GM19467 (cell line): ENCODE measurements at regions not wholly inside any gene's neighbourhood (a gene's known extent, or its start where the extent isn't known, plus 50 kb on each side); places are given as distances from the start of the nearest gene placed in this dataset.
"Not testable (repeated sequence)": the region's sequence is repeated elsewhere in the genome, so short reads cannot be mapped to it uniquely, and the experiment has no call there.

ENCODE experiments used
- ATAC-seq: cut with Tn5 transposase; IDR thresholded peaks from one replicate; pipeline ENCODE4 v1.9.1; 2021; ENCODE audit warnings: mild to moderate bottlenecking, moderate library complexity; ENCODE audit not compliant: unreplicated experiment

DNA sequence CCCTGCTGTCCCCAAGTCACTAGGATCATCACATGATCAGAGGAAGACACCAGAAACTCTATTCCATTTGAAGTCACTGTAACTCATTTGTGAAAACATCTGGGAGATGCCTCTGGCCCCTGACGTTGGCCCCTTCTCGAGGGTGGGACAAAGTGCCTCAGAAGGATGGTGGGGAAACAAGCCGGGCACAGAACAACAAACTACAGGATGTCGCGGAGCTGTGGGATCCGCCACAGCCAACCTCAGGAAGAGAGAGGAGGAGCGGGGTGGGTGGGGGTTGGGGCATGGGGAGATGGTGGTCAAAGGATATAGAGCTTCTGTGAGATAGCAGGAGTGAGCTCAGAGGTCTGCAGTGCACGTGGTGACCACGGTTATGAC lies 265.6 kb upstream of the TCERG1L start:
- no peak for ATAC-seq

DNA sequence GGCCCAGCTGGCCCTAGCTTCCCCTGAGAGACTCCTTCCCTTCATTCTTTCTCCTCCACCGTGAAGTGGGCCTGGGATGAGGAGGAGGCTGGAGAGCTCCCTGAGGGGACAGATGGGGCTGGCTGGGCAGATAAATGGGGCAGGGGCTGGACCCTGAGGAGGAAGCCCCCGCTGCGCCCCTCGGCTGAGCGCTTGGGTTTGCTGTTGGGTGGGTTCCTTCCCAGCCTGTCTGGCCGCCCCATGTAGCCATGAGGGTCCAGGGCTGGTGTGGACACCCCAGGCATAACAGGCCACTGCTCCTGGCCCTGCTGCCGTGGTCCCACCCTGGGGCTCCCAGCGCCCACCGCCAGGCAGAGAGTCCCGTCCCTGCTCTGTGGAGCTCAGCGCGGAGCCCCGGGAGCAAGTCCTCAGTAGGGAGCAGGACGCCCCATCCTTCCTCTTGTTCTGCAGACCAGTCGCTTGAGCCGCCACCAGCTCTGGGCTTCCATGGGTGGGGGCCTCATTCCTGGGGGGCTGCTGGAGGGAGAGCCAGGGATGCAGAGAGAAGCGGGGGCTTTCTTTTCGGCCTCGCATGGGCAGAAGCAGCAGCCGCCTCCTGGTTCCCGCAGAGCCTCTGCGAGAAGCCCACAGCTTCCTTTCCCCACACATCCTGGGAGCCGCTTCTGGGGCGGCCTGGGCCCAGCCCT lies 266.4 kb upstream of the TCERG1L start:
- ATAC-seq, result no peak

DNA sequence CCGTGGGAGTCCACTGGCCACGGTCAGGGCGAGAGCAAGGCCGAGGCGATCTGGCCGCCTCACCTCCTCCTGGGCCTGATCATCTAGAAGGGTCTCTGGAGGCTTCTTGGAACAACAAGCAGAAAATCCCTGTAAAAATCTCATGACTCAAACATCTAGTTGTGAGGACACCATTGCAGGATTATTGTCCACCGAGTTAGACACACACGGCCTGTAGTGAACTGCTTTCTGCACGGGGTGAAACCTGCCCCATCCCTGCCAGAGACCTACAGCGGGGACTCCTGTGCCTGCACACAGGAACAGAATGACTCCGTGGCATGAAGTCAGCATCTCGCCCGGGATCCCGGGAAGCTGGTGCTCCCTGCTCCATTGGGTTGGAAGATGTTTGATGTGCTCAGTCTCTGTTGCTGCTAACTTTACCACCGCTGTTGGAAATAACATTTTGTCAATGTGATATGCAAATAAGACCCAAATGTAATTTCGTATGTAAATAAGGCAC lies 267.0 kb upstream of the TCERG1L start:
- ATAC-seq, result no peak

DNA sequence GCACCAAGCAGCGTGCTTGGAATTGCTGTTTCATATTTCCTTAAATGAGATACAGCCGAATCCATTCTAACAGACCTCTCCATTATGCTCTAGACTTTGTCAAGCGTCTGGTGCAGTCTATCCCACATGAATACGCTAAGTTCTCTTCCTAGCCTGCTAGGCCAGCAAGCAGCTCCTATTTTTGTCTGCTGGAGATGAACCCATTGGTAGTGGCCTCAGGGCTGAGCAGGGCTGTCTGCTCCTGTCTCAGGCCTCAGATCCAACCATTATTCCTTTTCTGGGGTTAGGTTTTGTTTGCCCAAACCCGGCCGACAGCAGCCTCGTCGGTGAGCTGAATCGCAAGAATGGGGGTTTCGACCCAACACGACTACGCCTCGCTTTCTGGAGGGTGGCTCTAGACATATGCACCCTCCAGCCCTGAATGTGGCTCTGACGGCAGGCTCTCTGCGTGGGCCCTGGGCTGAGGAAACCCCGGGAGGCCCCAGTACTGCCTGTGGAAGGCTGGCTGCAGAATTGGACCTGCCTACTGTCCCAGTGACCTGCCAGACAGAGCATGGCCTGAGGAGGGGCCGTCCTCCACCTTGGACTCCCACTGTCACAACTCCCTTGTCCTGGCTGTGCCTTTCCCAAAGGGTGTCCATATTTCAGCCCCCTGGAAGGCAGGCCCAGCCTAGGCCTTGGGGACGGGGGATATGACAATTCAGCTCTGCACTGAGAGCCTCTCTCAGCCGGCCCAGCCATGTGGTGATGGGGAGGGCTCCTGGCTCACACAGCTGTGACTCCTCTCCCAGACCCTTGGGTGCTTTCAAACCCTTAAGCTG lies 267.9 kb upstream of the TCERG1L start:
- ATAC-seq, result no peak

DNA sequence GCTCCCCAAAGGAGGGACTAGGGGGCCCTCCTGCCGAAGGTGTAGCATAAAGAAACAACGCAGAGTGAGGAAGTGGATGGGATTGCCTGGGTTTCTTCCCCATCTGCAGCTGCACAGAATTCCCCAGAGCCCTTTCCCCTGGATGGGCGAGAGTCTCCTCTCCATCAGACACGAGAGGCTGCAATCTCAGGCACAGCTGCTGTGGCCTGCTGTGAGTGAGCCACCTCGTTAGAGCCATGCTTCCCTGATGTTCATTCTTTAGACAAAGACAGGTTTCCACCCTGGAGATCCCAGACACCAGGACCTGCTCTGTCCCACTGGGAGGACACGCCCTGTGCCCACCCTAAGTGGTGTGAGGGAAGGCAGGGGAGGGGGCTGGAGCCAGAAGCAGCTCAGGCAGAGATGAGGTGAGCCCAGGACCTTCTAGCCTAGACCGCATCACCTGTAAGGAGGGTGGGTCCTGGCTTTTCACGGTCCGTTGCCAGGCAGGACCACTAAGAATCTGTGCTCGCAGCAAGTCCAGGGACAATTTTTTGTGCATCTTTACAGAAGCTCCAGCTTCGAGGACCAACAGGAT lies 268.6 kb upstream of the TCERG1L start:
- ATAC-seq, result no peak

DNA sequence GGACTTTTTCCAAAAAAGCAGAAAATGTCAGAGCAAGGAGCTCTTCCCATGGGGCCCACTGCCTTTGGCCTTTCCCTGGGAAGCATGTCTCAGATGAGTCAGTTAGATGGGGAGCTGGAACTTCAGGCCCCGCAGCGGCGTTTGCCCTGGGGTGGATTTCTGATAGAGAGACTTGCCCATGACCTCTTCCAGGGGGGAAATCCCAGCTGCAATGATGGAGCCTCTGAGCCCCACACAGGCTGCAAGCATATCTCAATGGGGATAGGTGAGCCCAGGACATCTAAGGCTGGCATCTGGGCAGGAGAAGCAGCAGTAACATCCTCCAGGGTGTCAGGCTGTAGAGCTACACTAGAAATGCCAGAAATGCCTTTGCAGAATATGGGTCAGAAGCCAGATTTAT lies 269.2 kb upstream of the TCERG1L start:
- ATAC-seq, result no peak

DNA sequence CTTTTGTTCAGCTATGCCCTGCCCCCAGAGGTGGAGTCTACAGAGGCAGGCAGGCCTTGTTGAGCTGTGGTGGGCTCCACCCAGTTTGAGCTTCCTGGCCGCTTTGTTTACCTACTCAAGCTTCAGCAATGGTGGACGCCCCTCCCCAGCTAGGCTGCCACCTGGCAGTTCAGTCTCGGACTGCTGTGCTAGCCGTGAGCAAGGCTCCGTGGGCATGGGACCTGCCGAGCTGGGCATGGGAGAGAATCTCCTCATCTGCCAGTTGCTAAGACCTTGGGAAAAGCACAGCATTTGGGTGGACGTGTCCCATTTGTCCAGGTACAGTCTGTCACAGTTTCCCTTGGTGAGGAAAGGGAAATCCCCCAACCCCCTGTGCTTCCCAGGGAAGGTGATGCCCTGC lies 270.0 kb upstream of the TCERG1L start:
- ATAC-seq, result not testable (repeated sequence)

DNA sequence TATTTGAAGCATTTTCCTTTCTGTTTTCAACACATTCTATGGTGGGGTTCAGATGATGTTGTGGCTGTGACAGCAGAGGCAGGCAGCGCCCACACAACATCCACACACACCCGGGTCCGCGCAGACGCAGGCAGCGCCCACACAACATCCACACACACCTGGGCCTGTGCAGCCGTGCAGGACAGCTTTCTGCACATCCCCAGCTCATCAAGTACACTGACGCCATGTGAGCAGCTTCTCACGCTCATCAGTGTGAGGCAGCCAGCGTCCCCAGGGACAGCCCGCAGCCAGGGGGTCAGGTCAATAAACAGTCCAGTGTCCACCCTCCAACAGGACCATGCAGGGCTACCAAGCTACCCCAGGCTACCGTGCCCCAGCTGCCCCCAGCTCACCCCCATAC lies 272.8 kb upstream of the TCERG1L start:
- no peak for ATAC-seq

DNA sequence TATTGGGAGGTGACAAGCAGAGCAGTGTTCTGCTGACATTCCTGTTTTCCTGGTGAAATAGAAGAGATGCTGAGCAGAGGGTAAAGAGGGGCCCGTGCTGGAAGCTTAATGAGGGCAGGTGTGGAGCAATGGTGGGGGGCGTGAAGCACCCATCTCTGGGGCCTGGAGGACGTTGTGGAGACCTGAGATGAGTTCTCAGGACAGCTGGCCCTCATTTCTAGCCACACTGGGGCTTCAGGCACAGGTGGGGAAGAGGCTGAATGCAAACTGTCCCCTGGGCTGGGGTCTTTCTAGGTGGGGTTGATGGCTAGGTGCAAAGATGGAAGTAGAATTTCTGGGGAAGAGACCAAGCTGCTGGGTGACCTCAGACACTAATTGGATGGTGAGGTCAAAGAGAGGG lies 274.2 kb upstream of the TCERG1L start:
- no peak for ATAC-seq

DNA sequence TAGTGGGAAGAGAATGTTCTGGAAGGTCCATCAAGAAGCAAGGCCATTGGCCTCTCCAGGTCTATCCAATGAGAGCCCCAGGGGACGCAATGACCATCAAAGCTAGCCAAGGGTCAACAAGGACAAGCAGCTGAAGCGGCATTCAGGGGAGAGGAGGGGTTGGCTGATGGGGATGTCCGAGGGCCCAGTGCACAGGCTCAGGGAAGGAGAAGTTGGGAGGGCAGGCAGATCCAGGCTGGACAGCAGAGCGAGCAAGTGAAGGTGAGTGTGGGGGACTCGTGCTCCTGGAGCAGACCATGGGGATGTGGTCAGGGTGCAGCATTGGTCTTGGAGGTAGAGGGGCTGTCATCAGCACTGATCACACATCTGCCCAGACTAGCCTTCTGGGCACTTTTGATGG lies 275.4 kb upstream of the TCERG1L start:
- ATAC-seq, result no peak

DNA sequence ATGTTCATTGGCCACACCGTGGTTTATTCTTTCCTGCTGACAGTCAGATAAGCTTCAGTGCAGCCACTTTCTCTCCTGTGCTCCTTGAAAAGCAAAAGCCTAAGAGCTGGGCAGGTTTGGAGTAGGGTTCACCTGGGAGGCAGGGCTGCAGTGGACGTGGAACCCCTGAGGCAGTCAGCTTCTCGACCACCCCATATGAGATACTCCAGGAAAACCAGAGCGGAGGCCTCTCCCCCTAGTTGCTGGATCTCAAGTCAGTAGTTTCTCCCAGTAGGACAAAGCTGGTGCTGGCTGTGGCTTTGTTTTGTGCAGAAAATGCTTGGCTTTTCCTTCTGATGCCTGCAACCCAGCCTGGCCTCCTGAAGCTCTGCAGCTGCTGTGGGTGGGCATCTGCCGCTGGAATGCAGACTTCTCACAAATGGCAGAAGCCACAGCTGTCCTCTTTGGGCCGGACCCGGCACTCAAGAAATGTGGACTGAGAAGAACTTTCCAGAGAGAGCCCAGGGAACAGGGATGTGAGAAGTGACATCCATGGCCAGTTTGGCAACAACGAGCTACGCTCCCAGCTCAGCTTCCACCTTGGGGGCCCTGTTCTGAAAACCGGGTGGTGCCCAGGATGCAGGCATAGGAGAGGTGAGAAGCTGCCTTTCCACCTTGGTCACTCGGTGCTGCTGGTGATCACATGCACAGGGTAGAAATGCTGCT lies 276.6 kb upstream of the TCERG1L start:
- ATAC-seq, result no peak

DNA sequence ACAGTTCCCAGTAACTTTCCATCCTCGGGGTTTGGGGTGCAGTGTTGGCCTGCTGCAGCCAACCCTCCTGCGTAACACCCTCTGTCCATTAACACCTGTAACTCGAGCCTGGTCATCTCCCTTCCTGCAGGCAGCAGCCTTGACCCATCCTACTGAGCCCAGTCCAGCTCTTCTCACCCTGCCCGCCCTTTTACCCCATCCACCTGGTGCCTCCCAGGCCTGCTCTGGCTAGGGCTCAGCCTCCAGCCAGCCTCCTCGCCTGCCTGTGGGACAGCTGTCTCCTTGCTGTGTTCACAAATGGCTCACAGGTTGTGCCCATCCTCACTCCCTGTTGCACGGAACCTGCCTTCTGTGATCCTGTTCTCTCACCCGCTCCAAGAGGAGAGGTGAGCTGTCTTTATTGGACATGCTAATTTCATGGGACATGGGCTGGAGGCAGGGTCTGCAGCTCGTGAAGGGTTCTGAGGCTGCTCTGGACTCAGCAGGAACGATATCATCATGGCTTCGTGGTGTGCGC lies 277.2 kb upstream of the TCERG1L start:
- ATAC-seq, result no peak

DNA sequence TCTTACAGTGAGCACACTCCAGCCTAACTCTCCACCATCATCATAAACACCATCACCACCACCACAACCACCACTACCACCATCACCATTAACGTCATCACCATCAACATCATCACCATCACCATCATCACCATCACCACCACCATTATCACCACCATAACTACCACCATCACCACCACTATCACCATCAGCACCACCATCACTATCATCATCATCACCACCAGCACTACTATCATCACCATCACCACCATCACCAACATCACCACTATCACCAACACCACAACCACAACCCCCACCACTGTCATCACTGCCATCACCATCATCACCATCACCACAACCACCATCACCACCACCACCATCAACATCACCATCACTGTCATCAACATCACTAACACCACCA lies 279.0 kb upstream of the TCERG1L start:
- ATAC-seq, result no peak

DNA sequence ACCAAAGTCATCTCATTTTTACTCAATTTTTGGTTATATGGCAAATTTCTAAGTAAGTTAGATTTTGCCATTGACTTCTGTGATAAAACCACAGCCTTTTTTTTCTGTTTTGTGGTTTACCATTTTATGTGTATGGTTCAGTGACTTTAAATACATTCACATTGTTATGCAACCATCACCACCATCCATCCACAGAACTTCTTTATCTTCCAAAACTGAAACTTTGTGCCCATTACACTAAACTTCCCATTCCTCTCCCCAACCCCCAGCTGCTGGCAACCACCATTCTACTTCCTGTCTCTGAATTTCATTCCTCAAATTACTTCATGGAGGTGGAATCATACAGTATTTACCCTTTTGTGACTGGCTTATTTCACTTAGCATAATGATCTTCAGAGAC lies 280.4 kb upstream of the TCERG1L start:
- no peak for ATAC-seq

DNA sequence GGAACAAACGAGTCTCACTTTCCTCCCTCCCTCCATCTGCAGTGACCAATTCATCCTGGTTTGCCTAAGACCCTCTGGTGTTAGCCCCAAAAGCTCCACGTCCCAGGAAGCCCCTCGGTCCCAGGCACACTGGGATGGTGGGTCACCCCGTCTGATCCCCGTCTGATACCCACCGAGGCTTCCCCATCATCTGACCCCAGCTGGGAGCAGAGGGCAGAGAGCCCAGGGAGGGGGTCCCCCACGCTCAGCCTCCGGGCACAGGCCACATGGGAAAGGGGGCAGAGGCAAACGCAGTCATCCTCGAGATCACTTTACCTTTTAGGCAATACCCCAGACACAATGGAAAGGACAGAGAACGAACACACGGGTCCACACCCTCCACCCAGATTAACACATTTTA lies 291.6 kb upstream of the PPP2R2D start:
- ATAC-seq, result no peak

DNA sequence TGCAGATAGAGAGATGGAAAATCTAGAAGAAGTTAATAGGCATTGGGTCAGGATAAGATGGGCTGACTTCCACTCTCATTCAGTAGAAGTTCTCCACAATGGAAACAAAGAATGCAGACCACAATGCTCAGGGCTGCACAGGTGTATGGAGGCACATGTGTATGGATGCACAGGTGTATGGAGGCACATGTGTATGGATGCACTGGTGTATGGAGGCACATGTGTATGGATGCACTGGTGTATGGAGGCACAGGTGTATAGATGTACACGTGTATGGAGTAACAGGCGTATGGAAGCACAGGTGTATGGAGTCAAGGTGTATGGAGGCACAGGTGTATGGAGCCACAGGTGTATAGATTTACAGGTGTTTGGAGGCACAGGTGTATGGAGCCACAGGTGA lies 285.7 kb upstream of the PPP2R2D start:
- no peak for ATAC-seq

DNA sequence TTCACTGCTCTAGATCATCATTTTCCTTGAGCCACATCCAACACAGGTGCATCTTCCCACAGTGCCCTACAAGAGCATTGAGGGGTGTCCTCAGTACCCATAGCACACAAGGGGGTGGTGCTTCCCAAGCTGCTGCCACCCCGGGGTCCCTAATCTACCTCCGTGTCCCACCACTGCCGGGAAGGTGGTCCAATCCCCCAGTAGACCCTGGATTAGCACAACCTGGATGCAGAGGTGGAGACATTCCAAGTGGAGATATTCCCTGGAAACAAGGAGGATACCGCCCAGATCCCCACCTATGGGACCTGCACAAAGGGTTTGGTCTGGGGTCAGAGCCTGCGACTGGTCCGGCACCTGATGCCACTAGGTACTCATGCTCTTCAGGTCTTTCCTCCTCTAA lies 284.8 kb upstream of the PPP2R2D start:
- no peak for ATAC-seq

DNA sequence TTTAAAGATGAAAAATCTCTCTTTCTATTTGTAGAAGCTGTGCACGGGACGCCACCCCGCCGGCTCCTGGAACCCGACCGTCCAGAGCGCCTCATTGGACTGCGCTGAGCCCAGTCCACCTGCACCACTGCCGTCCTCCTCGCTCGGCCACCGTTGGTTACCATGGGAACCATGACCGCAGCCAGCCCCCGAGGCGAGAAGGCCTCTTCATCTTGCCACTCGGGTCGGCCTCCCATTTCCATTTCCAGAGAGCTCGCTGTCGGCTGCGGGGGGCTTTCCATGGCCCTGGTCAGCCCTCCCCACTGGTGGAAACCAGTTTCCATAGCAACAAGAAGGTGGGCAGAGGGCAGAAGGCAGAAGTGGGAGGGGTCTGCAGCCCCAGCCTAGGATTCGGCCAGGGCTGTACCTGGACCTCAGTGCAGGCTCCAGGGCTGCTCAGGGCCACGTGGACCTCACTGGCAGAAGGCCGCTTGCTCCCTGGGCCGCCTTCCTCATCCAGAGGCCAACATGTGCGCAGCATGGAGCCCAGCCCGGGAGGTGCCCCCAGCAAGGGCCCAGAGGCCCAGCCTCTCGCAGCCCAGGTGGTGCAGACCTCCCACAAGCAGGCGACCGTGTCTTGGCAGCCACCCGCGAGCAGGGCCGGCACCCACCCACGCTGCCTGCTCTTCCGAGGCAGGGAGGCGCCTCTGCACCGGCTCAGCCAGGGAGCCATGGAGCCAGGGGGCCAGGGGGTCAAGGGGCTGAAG lies 283.5 kb upstream of the PPP2R2D start:
- no peak for ATAC-seq

DNA sequence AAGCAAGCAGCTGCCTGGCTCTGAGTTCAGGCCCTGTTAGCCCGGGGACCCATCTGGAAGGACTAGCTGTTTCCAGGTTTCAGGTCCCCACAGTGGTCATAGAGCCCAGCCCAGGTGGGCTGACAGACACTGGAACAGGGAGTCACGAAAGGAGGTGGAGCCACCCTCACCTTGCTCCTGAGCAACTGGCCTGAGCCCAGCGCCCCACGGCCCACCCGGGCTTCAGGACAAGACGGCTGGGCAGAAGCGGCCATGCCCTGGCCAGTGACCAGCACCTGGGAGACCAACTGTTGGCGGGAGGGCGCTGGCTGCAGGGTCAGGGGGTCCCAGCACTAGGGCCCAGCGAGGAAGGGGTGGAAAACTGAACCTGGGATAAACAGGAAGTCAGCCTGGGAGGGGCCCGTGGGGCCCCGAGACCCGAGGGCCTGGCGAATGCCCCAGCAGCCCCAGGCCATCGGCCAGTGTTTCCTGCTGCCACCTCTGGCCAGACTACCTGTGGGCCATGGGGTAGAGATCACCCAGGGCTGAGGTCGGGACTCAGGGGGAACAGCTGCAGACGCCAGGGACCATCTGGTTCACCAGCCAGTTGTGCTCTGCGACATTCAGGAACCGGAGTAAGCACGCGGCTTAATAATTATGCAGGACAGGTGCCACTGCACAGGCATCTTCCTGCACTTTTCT lies 282.1 kb upstream of the PPP2R2D start:
- no peak for ATAC-seq

DNA sequence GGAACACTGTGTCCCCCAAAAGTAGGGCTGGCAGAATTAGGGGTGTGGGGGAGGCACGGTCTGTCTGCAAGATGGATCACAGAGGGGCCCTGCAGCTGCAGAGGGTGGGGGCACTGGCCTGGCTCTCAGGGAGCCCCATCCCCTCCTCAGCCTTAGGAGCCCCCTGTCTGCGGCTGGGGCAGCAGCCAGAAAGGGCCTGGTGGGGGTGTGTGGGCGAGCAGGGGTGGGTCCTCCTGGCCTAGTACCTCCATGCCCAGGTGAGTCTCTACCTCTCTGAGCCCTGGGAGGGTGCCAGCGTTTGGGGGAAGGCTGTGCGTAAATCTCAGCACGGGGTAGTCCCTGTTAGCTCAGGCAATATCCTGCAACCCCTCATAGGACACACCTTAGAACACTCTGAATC lies 280.5 kb upstream of the PPP2R2D start:
- no peak for ATAC-seq
